ENCODE measurements at regions not wholly inside any gene's neighbourhood (a gene's known extent, or its start where the extent isn't known, plus 50 kb on each side); places are given as distances from the start of the nearest gene placed in this dataset.
"Not testable (repeated sequence)": the region's sequence is repeated elsewhere in the genome, so short reads cannot be mapped to it uniquely, and the experiment has no call there.

GRCh38 chr10:47619300-47620012 lies 96.0 kb upstream of the AGAP9 start:
- H3K27me3 ChIP-seq (ENCODE audit: insufficient read depth, low read length); H3K4me3 ChIP-seq (ENCODE audit: low read length); H3K27ac ChIP-seq (ENCODE audit: low read depth, low read length); H3K4me1 ChIP-seq (ENCODE audit: insufficient read depth, low read length); H3K9me3 ChIP-seq (ENCODE audit: insufficient read depth, low read depth, low read length); H3K36me3 ChIP-seq (ENCODE audit: insufficient read depth, low read length); H3K9ac ChIP-seq (ENCODE audit: low read depth, low read length): not testable (repeated sequence)
- WGBS: no CpG with 5 or more reads among the region's 3 CpGs

GRCh38 chr10:47609311-47609710 lies 85.9 kb upstream of the AGAP9 start:
- not testable (repeated sequence) for H3K4me3 ChIP-seq (ENCODE audit: low read length); H3K27ac ChIP-seq (ENCODE audit: low read depth, low read length); H3K9ac ChIP-seq (ENCODE audit: low read depth, low read length); H3K4me1 ChIP-seq (ENCODE audit: insufficient read depth, low read length); H3K9me3 ChIP-seq (ENCODE audit: insufficient read depth, low read depth, low read length); H3K36me3 ChIP-seq (ENCODE audit: insufficient read depth, low read length); H3K27me3 ChIP-seq (ENCODE audit: insufficient read depth, low read length)
- WGBS: no CpG with 5 or more reads among the region's 3 CpGs

GRCh38 chr10:47605791-47606773 lies 82.6 kb upstream of the AGAP9 start:
- not testable (repeated sequence) for H3K4me3 ChIP-seq (ENCODE audit: low read length); H3K27me3 ChIP-seq (ENCODE audit: insufficient read depth, low read length); H3K27ac ChIP-seq (ENCODE audit: low read depth, low read length); H3K9me3 ChIP-seq (ENCODE audit: insufficient read depth, low read depth, low read length); H3K9ac ChIP-seq (ENCODE audit: low read depth, low read length); H3K36me3 ChIP-seq (ENCODE audit: insufficient read depth, low read length); H3K4me1 ChIP-seq (ENCODE audit: insufficient read depth, low read length)
- WGBS: no CpG with 5 or more reads among the region's 1 CpG

- H3K9me3 ChIP-seq (ENCODE audit: insufficient read depth, low read depth, low read length); H3K27me3 ChIP-seq (ENCODE audit: insufficient read depth, low read length); H3K27ac ChIP-seq (ENCODE audit: low read depth, low read length); H3K4me1 ChIP-seq (ENCODE audit: insufficient read depth, low read length); H3K9ac ChIP-seq (ENCODE audit: low read depth, low read length); H3K36me3 ChIP-seq (ENCODE audit: insufficient read depth, low read length); H3K4me3 ChIP-seq (ENCODE audit: low read length): not testable (repeated sequence)
- no CpG with 5 or more reads among the region's 2 CpGs for WGBS
Measured at GRCh38 chr10:47600604-47601003, 77.2 kb upstream of the AGAP9 start.

- 84% methylated on average over 8 of the region's 15 CpGs for WGBS
- not testable (repeated sequence) for H3K9me3 ChIP-seq (ENCODE audit: insufficient read depth, low read depth, low read length); H3K4me3 ChIP-seq (ENCODE audit: low read length); H3K4me1 ChIP-seq (ENCODE audit: insufficient read depth, low read length); H3K9ac ChIP-seq (ENCODE audit: low read depth, low read length); H3K27me3 ChIP-seq (ENCODE audit: insufficient read depth, low read length); H3K36me3 ChIP-seq (ENCODE audit: insufficient read depth, low read length); H3K27ac ChIP-seq (ENCODE audit: low read depth, low read length)
Measured at GRCh38 chr10:47600127-47600526, 76.7 kb upstream of the AGAP9 start.

- not testable (repeated sequence) for H3K9ac ChIP-seq (ENCODE audit: low read depth, low read length)
Measured at GRCh38 chr10:47599657-47600056, 76.2 kb upstream of the AGAP9 start.

DNA sequence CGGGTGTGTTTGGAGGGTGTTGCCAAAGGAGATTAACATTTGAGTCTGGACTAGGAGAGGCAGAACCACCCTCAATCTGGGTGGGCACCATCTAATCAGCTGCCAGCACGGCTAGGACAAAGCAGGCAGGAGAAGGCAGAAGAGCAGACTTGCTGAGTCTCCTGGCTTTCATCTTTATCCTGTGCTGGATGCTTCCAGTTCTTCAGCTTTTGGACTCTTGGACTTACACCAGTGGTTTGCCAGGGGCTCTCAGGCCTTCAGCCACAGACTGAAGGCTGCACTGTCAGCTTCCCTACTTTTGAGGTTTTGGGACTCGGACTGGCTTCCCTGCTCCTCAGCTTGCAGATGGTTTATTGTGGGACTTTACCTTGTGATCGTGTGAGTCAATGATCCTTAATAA lies 70.4 kb upstream of the AGAP9 start:
- not testable (repeated sequence) for H3K36me3 ChIP-seq (ENCODE audit: insufficient read depth, low read length); H3K4me1 ChIP-seq (ENCODE audit: insufficient read depth, low read length); H3K9ac ChIP-seq (ENCODE audit: low read depth, low read length); H3K4me3 ChIP-seq (ENCODE audit: low read length); H3K27ac ChIP-seq (ENCODE audit: low read depth, low read length); H3K27me3 ChIP-seq (ENCODE audit: insufficient read depth, low read length); H3K9me3 ChIP-seq (ENCODE audit: insufficient read depth, low read depth, low read length)
- no CpG with 5 or more reads among the region's 4 CpGs for WGBS

More at GRCh38 chr10:47599657-47600056, 76.2 kb upstream of the AGAP9 start:
- not testable (repeated sequence) for H3K36me3 ChIP-seq (ENCODE audit: insufficient read depth, low read length); H3K27me3 ChIP-seq (ENCODE audit: insufficient read depth, low read length); H3K4me1 ChIP-seq (ENCODE audit: insufficient read depth, low read length); H3K4me3 ChIP-seq (ENCODE audit: low read length); H3K27ac ChIP-seq (ENCODE audit: low read depth, low read length); H3K9me3 ChIP-seq (ENCODE audit: insufficient read depth, low read depth, low read length)
- 93% methylated on average over 15 of the region's 16 CpGs for WGBS

- 91% methylated on average over 2 of the region's 2 CpGs for WGBS
- not testable (repeated sequence) for H3K4me1 ChIP-seq (ENCODE audit: insufficient read depth, low read length); H3K4me3 ChIP-seq (ENCODE audit: low read length); H3K9ac ChIP-seq (ENCODE audit: low read depth, low read length); H3K36me3 ChIP-seq (ENCODE audit: insufficient read depth, low read length); H3K27me3 ChIP-seq (ENCODE audit: insufficient read depth, low read length); H3K9me3 ChIP-seq (ENCODE audit: insufficient read depth, low read depth, low read length); H3K27ac ChIP-seq (ENCODE audit: low read depth, low read length)
Measured at GRCh38 chr10:47593129-47593528, 69.7 kb upstream of the AGAP9 start.

DNA sequence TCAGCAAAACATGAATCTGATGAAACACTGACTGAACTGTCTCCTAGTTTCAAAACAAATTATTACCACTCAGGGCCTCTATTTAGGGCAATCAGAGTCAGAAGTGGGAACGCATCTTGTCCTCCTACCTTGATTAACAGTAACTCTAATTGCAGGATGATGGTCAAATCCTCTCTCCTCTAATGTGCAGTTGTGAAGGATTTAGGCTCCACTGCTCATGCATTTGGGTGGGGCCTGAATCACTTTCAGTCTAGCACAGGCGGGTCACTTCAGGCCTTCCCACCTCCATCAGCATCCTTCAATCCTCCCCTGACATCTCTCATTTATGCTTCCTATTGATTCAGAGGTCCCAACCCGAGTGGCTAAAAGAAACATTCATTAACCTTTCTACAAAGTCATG lies 67.5 kb upstream of the AGAP9 start:
- H3K27me3 ChIP-seq (ENCODE audit: insufficient read depth, low read length); H3K4me1 ChIP-seq (ENCODE audit: insufficient read depth, low read length); H3K4me3 ChIP-seq (ENCODE audit: low read length); H3K27ac ChIP-seq (ENCODE audit: low read depth, low read length); H3K36me3 ChIP-seq (ENCODE audit: insufficient read depth, low read length); H3K9ac ChIP-seq (ENCODE audit: low read depth, low read length); H3K9me3 ChIP-seq (ENCODE audit: insufficient read depth, low read depth, low read length): not testable (repeated sequence)
- no CpG with 5 or more reads among the region's 3 CpGs for WGBS

- H3K36me3 ChIP-seq (ENCODE audit: insufficient read depth, low read length); H3K9ac ChIP-seq (ENCODE audit: low read depth, low read length); H3K4me3 ChIP-seq (ENCODE audit: low read length); H3K27ac ChIP-seq (ENCODE audit: low read depth, low read length); H3K4me1 ChIP-seq (ENCODE audit: insufficient read depth, low read length); H3K9me3 ChIP-seq (ENCODE audit: insufficient read depth, low read depth, low read length); H3K27me3 ChIP-seq (ENCODE audit: insufficient read depth, low read length): not testable (repeated sequence)
- 100% methylated on average over 2 of the region's 2 CpGs for WGBS
Measured at GRCh38 chr10:47590534-47590933, 67.1 kb upstream of the AGAP9 start.

DNA sequence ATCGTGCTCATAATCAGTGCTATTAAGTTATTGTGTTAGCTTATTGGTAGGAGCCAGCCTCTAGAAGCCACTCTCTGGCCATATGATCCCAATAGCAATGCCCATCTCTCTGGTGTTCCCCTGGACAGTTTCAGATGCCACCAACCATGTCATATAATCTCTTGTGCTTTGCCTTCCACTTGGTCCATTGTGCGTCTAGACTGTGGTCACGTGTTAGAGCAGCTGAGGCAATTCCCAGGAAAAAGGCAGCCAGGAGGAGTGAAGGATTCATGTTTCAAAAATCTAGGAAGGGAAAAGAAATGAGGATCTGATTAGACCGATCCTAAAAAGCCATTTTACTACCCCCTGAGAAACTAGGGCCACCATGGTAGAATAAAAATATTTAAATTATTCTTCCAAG lies 58.6 kb upstream of the AGAP9 start:
- H3K4me3 ChIP-seq (ENCODE audit: low read length); H3K36me3 ChIP-seq (ENCODE audit: insufficient read depth, low read length); H3K4me1 ChIP-seq (ENCODE audit: insufficient read depth, low read length); H3K27ac ChIP-seq (ENCODE audit: low read depth, low read length); H3K9me3 ChIP-seq (ENCODE audit: insufficient read depth, low read depth, low read length); H3K27me3 ChIP-seq (ENCODE audit: insufficient read depth, low read length); H3K9ac ChIP-seq (ENCODE audit: low read depth, low read length): not testable (repeated sequence)
- 94% methylated on average over 1 of the region's 4 CpGs for WGBS

Data from HUES64 (cell line).